ENCODE measurements at regions not wholly inside any gene's neighbourhood (a gene's known extent, or its start where the extent isn't known, plus 50 kb on each side); places are given as distances from the start of the nearest gene placed in this dataset.

- POLR2A ChIA-PET: no interaction called here
Measured at GRCh38 chr4:114383067-114383466, 215.5 kb upstream of the UGT8 start.

GRCh38 chr4:114383721-114384120, 214.9 kb upstream of the UGT8 start:
- no peak overlapping the region for H3K27ac Mint-ChIP-seq
- ChIA-PET CTCF (interaction anchor here (0.6 to 2.9 kb wide), 4 partner anchors 311 to 989 kb away, joined by 3 to 25 read pairs (median 4); no protein-coding TSS in a partner anchor), POLR2A (no interaction called here)
- peaks cover 12% of the 10 kb centered on the region for H3K27me3 Mint-ChIP-seq
- no peak overlapping the region for H3K4me3 Mint-ChIP-seq
- H3K36me3 Mint-ChIP-seq (ENCODE audit: low read depth): no peaks in the 10 kb centered on the region
- no peaks in the 10 kb centered on the region for H3K4me1 Mint-ChIP-seq
- no peak for TF ChIP-seq CTCF (IDR thresholded peaks at IDR 0.05)
- H3K9me3 Mint-ChIP-seq: no peaks in the 10 kb centered on the region
- no peak for ATAC-seq (ENCODE audit: low read depth)
- no peak for DNase-seq
- intact Hi-C loops (cut with micrococcal nuclease): loop anchor here (1.0 to 10.0 kb wide), 6 partner anchors 431 to 1619 kb away; no protein-coding TSS in a partner anchor

More at GRCh38 chr4:114383067-114383466, 215.5 kb upstream of the UGT8 start:
- Mint-ChIP-seq H3K4me1 (no peaks in the 10 kb centered on the region), H3K27me3 (peaks cover 9% of the 10 kb centered on the region), H3K9me3 (no peaks in the 10 kb centered on the region), H3K27ac (no peak overlapping the region), H3K36me3 (ENCODE audit: low read depth) (no peaks in the 10 kb centered on the region), H3K4me3 (no peak overlapping the region)
- intact Hi-C loops (cut with micrococcal nuclease): loop anchor here (10.0 kb wide), 1 partner anchor 1618 kb away; no protein-coding TSS in a partner anchor
- no peak for TF ChIP-seq CTCF (IDR thresholded peaks at IDR 0.05)
- no peak for DNase-seq
- CTCF ChIA-PET: interaction anchor here (0.8 to 2.9 kb wide), 5 partner anchors 271 to 1103 kb away, joined by 3 to 25 read pairs (median 3); no protein-coding TSS in a partner anchor
- ATAC-seq (ENCODE audit: low read depth): no peak

- H3K4me1 Mint-ChIP-seq: no peaks in the 10 kb centered on the region
- ChIA-PET POLR2A (interaction anchor here (0.6 kb wide), 1 partner anchor 306 kb away, joined by 4 read pairs; no protein-coding TSS in a partner anchor), CTCF (interaction anchor here (0.7 to 2.9 kb wide), 7 partner anchors 12 to 995 kb away, joined by 3 to 25 read pairs (median 4); no protein-coding TSS in a partner anchor)
- DNase-seq (no peak), ATAC-seq (ENCODE audit: low read depth) (no peak)
- no peak overlapping the region for H3K27ac Mint-ChIP-seq
- intact Hi-C loops (cut with micrococcal nuclease): loop anchor here (1.0 to 10.0 kb wide), 6 partner anchors 432 to 1620 kb away; no protein-coding TSS in a partner anchor
- no peaks in the 10 kb centered on the region for H3K36me3 Mint-ChIP-seq (ENCODE audit: low read depth)
- no peaks in the 10 kb centered on the region for H3K9me3 Mint-ChIP-seq
- H3K4me3 Mint-ChIP-seq: no peak overlapping the region
- H3K27me3 Mint-ChIP-seq: peaks cover 14% of the 10 kb centered on the region
- no peak for TF ChIP-seq CTCF (IDR thresholded peaks at IDR 0.05)
Measured at GRCh38 chr4:114384629-114385028, 214.0 kb upstream of the UGT8 start.

- ChIA-PET POLR2A (no interaction called here), CTCF (interaction anchor here (1.0 to 2.9 kb wide), 8 partner anchors 274 to 996 kb away, joined by 3 to 25 read pairs (median 4); no protein-coding TSS in a partner anchor)
- Mint-ChIP-seq H3K36me3 (ENCODE audit: low read depth) (no peaks in the 10 kb centered on the region), H3K27me3 (peaks cover 13% of the 10 kb centered on the region), H3K27ac (no peak overlapping the region), H3K4me1 (no peaks in the 10 kb centered on the region), H3K9me3 (no peaks in the 10 kb centered on the region), H3K4me3 (no peak overlapping the region)
- intact Hi-C loops (cut with micrococcal nuclease): loop anchor here (2.0 to 10.0 kb wide), 3 partner anchors 749 to 1621 kb away; no protein-coding TSS in a partner anchor
- TF ChIP-seq CTCF (IDR thresholded peaks at IDR 0.05): no peak
- DNase-seq (no peak), ATAC-seq (ENCODE audit: low read depth) (no peak)
Measured at GRCh38 chr4:114385195-114385985, 213.2 kb upstream of the UGT8 start.

- peak; percentile 40 for ATAC-seq (ENCODE audit: low read depth)
- Mint-ChIP-seq H3K27ac (no peak overlapping the region), H3K9me3 (no peaks in the 10 kb centered on the region), H3K27me3 (peaks cover 16% of the 10 kb centered on the region), H3K4me3 (no peak overlapping the region), H3K36me3 (ENCODE audit: low read depth) (no peaks in the 10 kb centered on the region), H3K4me1 (no peaks in the 10 kb centered on the region)
- POLR2A ChIA-PET: no interaction called here
- TF ChIP-seq CTCF (IDR thresholded peaks at IDR 0.05): peak; percentile 80
- CTCF ChIA-PET: interaction anchor here (2.4 kb wide), 1 partner anchor 421 kb away, joined by 10 read pairs; no protein-coding TSS in a partner anchor
- intact Hi-C loops (cut with micrococcal nuclease): loop anchor here (1.0 to 10.0 kb wide), 4 partner anchors 273 to 1622 kb away; no protein-coding TSS in a partner anchor
- DNase-seq: no peak
Measured at GRCh38 chr4:114386637-114387233, 211.9 kb upstream of the UGT8 start.
